DND-41 (cell line): ENCODE measurements at regions not wholly inside any gene's neighbourhood (a gene's known extent, or its start where the extent isn't known, plus 50 kb on each side); places are given as distances from the start of the nearest gene placed in this dataset.

ENCODE experiments used
- EZH2 ChIP-seq: IDR thresholded peaks from 3 replicates; pipeline ENCODE4 v1.6.1; 2012; ENCODE audit warnings: borderline replicate concordance, low read depth, mild to moderate bottlenecking, moderate library complexity, low read length, inconsistent platforms; ENCODE audit not compliant: severe bottlenecking
- TF ChIP-seq, protein P1 (sequence below): IDR thresholded peaks from 2 replicates; pipeline ENCODE4 v1.5.1; 2012; ENCODE audit warnings: borderline replicate concordance, low read length, moderate library complexity, mild to moderate bottlenecking; ENCODE audit not compliant: poor library complexity, severe bottlenecking; ENCODE audit errors: extremely low read depth

DNA sequence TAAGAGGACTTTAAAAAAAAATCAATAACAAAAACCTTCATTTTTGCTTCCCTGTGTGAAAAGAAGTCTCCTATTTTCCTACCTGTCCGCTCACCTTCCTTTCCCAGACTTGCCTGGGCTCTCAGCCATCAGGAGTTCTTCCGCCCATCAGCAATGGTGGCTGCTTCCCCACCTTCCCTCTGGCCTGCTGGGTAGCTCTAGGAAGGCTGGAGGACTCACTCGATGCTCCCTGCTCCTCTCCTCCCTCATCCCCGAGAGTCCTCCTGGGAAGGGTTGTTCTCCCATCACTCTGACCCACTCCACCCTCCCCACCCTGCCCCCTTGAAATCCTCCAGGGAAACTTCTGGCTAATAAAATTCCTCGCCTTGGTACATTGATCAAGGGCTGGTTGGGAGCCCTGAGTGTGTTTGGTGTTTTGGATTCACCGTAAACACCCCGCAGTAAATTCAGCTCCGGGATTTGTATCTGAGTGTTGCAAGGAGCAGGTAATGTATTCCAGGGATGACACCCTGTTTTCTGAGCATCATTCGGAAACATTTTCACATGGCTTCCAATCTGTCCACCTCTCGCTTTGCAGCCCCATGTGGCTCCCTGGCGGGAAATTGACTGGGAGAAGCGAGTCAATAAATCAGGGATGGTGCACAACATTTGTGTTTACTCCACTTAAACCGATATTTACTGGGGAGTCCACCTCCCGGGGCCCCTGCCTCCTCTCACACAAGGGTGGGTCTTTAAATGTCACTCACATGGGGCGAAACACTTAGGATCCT is 126.4 kb upstream of the SDK1 start:
- TF ChIP-seq, protein P1, sequence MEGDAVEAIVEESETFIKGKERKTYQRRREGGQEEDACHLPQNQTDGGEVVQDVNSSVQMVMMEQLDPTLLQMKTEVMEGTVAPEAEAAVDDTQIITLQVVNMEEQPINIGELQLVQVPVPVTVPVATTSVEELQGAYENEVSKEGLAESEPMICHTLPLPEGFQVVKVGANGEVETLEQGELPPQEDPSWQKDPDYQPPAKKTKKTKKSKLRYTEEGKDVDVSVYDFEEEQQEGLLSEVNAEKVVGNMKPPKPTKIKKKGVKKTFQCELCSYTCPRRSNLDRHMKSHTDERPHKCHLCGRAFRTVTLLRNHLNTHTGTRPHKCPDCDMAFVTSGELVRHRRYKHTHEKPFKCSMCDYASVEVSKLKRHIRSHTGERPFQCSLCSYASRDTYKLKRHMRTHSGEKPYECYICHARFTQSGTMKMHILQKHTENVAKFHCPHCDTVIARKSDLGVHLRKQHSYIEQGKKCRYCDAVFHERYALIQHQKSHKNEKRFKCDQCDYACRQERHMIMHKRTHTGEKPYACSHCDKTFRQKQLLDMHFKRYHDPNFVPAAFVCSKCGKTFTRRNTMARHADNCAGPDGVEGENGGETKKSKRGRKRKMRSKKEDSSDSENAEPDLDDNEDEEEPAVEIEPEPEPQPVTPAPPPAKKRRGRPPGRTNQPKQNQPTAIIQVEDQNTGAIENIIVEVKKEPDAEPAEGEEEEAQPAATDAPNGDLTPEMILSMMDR: no peak
- TF ChIP-seq EZH2: no peak
